ENCODE measurements at regions not wholly inside any gene's neighbourhood (a gene's known extent, or its start where the extent isn't known, plus 50 kb on each side); places are given as distances from the start of the nearest gene placed in this dataset.

- Mint-ChIP-seq H3K4me1 (no peaks in the 10 kb centered on the region), H3K9me3 (no peaks in the 10 kb centered on the region), H3K27me3 (ENCODE audit: low read depth) (no peaks in the 10 kb centered on the region), H3K4me3 (no peak overlapping the region), H3K36me3 (ENCODE audit: low read depth) (no peaks in the 10 kb centered on the region), H3K27ac (no peak overlapping the region)
- no peak for TF ChIP-seq CTCF (IDR thresholded peaks at IDR 0.05; ENCODE audit: unreplicated experiment in 3 of 3)
Observed at GRCh38 chr4:34893382-34893781, 1350.9 kb downstream of the ARAP2 start.

- Mint-ChIP-seq H3K4me3 (no peak overlapping the region), H3K9me3 (no peaks in the 10 kb centered on the region), H3K36me3 (ENCODE audit: low read depth) (no peaks in the 10 kb centered on the region), H3K27ac (no peak overlapping the region), H3K27me3 (ENCODE audit: low read depth) (no peaks in the 10 kb centered on the region), H3K4me1 (peaks cover 7% of the 10 kb centered on the region)
- TF ChIP-seq CTCF (IDR thresholded peaks at IDR 0.05; ENCODE audit: unreplicated experiment in 3 of 3), result no peak
Observed at GRCh38 chr4:34920032-34920431, 1324.3 kb downstream of the ARAP2 start.

- H3K9me3 Mint-ChIP-seq, result no peaks in the 10 kb centered on the region
- H3K4me3 Mint-ChIP-seq, result no peak overlapping the region
- peaks cover 7% of the 10 kb centered on the region for H3K4me1 Mint-ChIP-seq
- H3K27me3 Mint-ChIP-seq (ENCODE audit: low read depth), result no peaks in the 10 kb centered on the region
- no peaks in the 10 kb centered on the region for H3K36me3 Mint-ChIP-seq (ENCODE audit: low read depth)
- no peak for TF ChIP-seq CTCF (IDR thresholded peaks at IDR 0.05; ENCODE audit: unreplicated experiment in 3 of 3)
- H3K27ac Mint-ChIP-seq, result no peak overlapping the region
Observed at GRCh38 chr4:34921391-34921790, 1322.9 kb downstream of the ARAP2 start.

GRCh38 chr4:34922325-34922724 is 1322.0 kb downstream of the ARAP2 start:
- Mint-ChIP-seq H3K27me3 (ENCODE audit: low read depth) (no peaks in the 10 kb centered on the region), H3K9me3 (no peaks in the 10 kb centered on the region), H3K4me1 (peaks cover 7% of the 10 kb centered on the region), H3K36me3 (ENCODE audit: low read depth) (no peaks in the 10 kb centered on the region), H3K4me3 (no peak overlapping the region), H3K27ac (no peak overlapping the region)
- TF ChIP-seq CTCF (IDR thresholded peaks at IDR 0.05; ENCODE audit: unreplicated experiment in 3 of 3), result no peak

- TF ChIP-seq CTCF (IDR thresholded peaks at IDR 0.05; ENCODE audit: unreplicated experiment in 3 of 3), result no peak
- H3K4me1 Mint-ChIP-seq, result no peaks in the 10 kb centered on the region
- no peak overlapping the region for H3K4me3 Mint-ChIP-seq
- no peaks in the 10 kb centered on the region for H3K9me3 Mint-ChIP-seq
- no peaks in the 10 kb centered on the region for H3K36me3 Mint-ChIP-seq (ENCODE audit: low read depth)
- no peak overlapping the region for H3K27ac Mint-ChIP-seq
- H3K27me3 Mint-ChIP-seq (ENCODE audit: low read depth), result no peaks in the 10 kb centered on the region
Observed at GRCh38 chr4:34932591-34932990, 1311.7 kb downstream of the ARAP2 start.

- Mint-ChIP-seq H3K27ac (no peak overlapping the region), H3K9me3 (no peaks in the 10 kb centered on the region), H3K4me3 (no peak overlapping the region), H3K36me3 (ENCODE audit: low read depth) (no peaks in the 10 kb centered on the region), H3K4me1 (no peaks in the 10 kb centered on the region), H3K27me3 (ENCODE audit: low read depth) (no peaks in the 10 kb centered on the region)
- no peak for TF ChIP-seq CTCF (IDR thresholded peaks at IDR 0.05; ENCODE audit: unreplicated experiment in 3 of 3)
Observed at GRCh38 chr4:34935739-34936138, 1308.6 kb downstream of the ARAP2 start.

All from nephron (organoid).